DMS53 (cell line): ENCODE measurements at regions not wholly inside any gene's neighbourhood (a gene's known extent, or its start where the extent isn't known, plus 50 kb on each side); places are given as distances from the start of the nearest gene placed in this dataset.

Source experiments
- DNase-seq: peaks from one replicate; lab custom pipeline; 2025; lab: John Stamatoyannopoulos, UW

- DNase-seq: peak; percentile 74
These were observed 52.0 kb upstream of the RNU6-8 start for GRCh38 chr14:32254952-32255679.

- DNase-seq: no peak
These were observed 52.7 kb upstream of the RNU6-8 start for GRCh38 chr14:32255789-32256188.

GRCh38 chr14:32256576-32256975, 53.5 kb upstream of the RNU6-8 start:
- DNase-seq: no peak

GRCh38 chr14:32258336-32258993, 55.4 kb upstream of the RNU6-8 start:
- DNase-seq: no peak

GRCh38 chr14:32259368-32260013, 56.4 kb upstream of the RNU6-8 start:
- peak; percentile 86 for DNase-seq

- DNase-seq: no peak
These were observed 61.0 kb upstream of the RNU6-8 start for GRCh38 chr14:32263939-32264567.

GRCh38 chr14:32265584-32265983, 62.5 kb upstream of the RNU6-8 start:
- DNase-seq: no peak

- peak; percentile 56 for DNase-seq
These were observed 51.1 kb upstream of the AKAP6 start for GRCh38 chr14:32277998-32278397.
